EL (cell line): ENCODE measurements at regions not wholly inside any gene's neighbourhood (a gene's known extent, or its start where the extent isn't known, plus 50 kb on each side); places are given as distances from the start of the nearest gene placed in this dataset.
"Not testable (repeated sequence)": the region's sequence is repeated elsewhere in the genome, so short reads cannot be mapped to it uniquely, and the experiment has no call there.

ENCODE experiments used
- DNase-seq: peaks from one replicate; pipeline ENCODE4 v3.0.0-alpha.2; 2016

DNA sequence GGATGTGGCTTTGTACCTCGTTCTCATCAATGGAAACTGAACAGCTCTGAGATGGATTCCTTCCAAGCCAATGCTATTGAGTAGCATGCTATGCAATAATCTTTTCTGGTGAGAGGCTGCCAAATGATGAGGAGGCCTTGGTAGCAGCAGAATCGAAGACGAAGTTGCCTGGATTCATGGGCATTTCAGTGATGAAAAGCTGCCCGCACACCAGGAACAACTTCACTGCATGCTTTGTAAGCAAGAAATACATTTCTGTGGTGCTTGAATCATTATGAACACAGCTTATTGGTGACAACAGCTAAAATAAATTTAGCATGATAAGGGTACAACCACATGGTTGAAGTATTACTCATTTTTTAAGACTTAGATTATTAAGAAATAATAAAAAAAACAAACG is 246.8 kb upstream of the ROBO1 start:
- no peak for DNase-seq

GRCh38 chr3:80010021-80010571 is 242.3 kb upstream of the ROBO1 start:
- no peak for DNase-seq

DNA sequence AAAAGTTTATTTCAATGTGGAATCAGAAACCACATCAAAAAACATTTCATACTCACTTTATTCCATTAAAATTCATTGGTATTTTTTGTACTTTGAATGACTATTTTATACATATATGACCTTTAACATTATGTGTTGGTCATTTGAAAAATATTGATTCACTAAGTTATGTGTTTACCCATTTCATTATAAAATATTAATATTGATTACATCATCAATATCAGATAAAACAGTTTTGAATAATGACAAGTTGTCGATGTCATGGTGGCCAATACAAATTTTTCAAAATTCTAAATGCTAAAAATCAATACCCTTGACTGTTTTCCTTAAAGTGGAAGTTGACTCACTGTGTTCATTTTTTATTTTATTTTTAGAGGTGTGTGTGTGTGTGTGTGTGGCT is 239.7 kb upstream of the ROBO1 start:
- no peak for DNase-seq

DNA sequence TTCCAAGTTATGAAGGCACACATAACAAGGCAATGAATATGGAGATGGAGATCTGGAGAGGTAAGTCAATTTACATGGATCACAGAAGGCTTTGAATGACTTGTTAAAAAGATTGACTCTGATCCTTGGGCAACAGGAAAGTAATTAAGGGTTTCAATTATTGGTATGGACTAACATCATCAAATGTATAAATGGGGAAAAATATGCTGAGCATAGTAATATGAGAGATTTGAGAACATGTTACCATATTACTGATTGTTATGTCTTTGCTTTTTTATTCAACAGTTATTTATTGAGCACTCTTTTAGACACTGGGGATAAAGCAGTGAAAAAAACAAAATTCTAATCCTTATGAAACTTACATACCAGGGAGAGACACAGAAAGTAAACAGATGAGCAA is 238.5 kb upstream of the ROBO1 start:
- no peak for DNase-seq

DNA sequence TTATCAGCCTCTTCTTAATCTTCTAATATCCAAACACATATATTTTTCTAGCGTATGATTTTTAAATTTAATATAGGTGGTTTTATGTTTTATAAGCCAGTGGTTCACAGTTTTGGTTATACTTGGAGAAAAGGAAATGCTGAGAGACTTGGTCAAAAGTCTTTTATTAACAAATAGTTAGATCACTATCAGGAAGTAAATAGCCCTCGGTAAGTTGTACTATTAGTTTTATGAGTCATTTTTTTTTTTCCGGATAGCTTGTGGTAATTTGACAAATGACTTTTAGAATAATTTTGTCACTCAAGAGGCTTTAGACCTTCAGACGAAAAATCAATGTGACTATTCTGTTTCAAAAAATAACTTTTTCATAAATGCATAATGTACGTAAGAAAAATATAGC is 232.2 kb upstream of the ROBO1 start:
- DNase-seq: no peak

GRCh38 chr3:79994397-79994796 is 226.6 kb upstream of the ROBO1 start:
- DNase-seq: no peak

DNA sequence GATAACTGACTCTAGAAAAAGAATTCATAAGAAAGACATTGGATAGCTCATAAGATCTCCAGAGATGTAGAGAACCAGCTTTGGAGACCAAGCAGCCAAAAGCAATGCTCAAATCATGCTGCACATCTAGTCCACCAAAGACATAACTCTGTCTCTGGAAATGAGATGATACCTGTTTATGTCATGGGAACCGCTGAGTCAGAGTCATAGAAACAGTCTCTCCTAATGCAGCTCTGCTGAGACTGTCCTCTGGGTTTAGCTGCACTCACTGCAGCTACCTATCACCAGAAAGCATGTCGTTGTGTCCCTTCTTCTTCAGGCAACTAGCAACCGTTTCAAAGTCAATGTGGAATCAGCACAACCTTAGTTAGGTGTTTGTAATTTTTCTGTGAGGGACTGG is 218.5 kb upstream of the ROBO1 start:
- DNase-seq: no peak

DNA sequence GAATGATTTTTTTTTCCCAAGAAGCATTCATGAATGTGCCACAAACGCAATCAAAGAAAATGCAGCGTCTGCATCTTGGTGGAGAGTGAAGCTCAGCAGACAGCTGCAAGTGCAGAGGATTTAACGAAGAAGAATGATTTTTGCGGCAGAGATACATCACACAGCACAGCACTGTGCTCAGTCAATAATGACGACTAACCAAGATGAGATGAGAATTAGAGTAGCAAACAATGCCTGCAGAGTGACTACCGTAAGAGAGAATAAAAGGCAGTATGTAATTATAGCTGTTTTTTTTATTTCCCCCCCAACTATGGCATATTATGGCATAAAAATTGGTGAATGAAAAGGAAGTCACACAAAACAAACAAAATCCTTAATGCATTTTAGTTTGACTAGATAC is 218.0 kb upstream of the ROBO1 start:
- no peak for DNase-seq

GRCh38 chr3:79983118-79983517 is 215.3 kb upstream of the ROBO1 start:
- no peak for DNase-seq

- no peak for DNase-seq
These were observed 212.2 kb upstream of the ROBO1 start for GRCh38 chr3:79979990-79980389.

- DNase-seq: no peak
These were observed 208.7 kb upstream of the ROBO1 start for GRCh38 chr3:79976466-79976865.

DNA sequence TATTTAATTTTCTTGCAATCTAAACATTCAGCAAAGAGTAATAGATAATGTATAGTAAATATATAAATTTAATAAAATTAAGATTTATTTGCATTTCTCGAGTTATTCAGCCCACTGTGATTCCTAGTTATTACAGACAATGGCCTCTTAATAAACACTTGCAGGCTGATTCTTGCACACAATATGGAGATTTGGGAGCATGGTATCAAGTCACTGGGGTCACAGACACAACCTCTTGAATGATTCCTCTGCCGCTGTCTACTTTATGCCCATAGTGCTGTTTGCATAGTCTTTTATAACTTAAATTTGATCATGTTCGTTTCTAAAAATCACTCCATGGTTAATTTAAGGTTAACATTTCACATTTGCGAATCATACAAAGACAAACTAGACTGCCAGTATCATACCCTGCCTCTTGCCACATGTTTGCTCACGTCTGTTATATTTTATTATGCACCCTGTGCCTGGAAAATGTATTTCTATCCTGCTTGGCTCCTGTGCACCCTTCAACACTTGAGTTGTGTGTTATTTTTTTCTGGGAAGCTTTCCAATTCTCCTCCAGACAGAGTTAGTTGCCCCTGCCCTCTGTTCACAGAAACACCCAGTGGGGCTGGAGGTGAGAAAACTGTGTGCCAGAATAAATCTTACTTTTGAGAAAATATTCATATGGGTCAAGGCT is 206.3 kb upstream of the ROBO1 start:
- DNase-seq: no peak

DNA sequence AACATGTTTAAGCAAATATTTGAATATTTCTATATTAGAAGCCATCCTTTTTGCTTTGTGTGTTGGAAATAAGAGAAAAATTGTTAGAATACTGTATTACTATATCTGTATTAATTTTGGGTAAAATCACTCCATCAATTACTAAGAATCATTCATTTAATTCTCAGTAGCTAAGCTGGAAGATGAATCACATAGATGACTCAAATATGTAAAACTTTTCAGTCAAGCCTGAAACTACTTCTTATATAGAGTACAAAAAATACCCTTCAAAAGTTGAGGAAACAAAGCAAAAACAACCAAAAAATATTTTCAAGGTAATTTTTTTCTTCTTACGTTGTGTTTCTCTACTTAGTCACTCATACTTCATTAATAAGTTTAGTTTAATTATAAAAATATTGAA is 205.7 kb upstream of the ROBO1 start:
- DNase-seq: no peak

DNA sequence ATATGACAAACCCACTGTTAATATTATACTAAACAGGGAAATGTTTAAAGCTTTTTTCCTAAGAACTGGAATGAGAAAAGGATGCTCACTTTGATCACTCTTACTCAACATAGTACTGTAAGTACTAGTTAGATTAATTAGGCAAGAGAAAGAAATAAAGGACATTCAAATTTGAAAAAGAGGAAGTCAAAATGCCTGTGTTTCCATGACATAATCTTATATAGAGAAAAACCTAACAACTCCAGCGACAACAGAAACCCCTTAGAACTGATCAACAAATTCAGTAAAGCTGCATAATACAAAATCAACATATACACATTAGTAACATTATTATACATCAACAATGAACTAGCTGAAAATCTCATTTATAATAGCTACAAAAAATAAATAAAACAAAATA is 200.6 kb upstream of the ROBO1 start:
- no peak for DNase-seq

DNA sequence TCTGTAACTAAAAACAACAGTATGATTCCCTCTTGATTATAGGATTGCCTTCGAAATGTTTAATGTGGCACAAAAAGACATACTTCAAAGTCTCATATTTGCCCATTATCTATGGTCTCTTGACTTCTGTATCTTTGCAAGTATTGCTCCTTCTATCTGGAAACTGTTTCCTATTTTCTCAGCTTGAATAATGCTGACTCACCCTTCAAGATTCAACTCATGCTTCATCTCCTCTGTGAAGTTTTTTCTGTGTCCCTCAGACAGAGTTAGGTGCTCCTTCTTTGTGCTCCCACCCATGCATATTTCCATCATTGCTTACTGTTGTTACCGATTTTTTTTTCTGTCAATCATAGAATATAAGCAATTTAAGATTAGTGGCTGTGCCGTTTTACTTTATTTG is 192.8 kb upstream of the ROBO1 start:
- DNase-seq: no peak

GRCh38 chr3:79957066-79957465 is 189.3 kb upstream of the ROBO1 start:
- no peak for DNase-seq

DNA sequence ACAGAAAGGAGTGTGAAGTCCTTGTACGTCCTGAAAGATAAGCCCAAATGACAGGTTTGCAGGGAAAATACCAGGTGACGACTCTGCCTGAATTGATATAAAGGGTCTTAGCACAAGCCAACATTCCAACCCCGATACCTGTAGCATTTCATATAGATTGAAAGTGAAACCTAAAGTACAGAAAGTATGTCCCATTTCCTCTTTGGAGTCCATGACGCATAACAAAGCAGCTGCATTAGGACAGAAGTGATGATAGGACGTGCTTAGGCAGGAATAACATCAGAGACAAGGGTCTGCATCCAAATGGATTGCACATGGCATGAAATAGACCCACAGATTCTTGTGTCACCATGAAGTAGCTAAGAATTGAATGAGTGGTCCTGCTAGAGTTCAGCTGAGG is 187.0 kb upstream of the ROBO1 start:
- no peak for DNase-seq

DNA sequence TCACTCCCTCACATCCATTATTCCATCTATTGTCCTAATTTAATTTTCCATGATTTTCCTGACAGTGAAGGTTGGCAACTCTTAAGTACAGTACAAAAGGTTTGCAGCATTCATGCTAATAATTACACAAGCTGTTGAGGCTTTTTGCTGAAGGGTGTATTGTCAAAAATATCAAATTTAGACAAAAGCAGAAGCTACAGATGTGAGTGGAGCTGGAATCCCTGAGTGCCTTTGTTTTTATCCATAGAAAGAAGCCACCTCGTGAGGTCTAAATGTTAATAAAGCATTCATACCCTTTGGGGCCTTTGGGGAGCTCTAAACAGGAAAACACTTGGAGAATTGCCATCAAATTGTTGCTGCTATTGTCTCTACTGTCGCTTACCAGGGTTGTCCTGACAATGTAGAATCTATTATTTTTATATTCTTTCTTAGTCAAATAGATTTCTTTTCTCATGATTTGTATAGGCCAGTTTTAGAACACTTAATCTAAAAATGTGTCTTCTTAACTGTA is 185.8 kb upstream of the ROBO1 start:
- DNase-seq: no peak

DNA sequence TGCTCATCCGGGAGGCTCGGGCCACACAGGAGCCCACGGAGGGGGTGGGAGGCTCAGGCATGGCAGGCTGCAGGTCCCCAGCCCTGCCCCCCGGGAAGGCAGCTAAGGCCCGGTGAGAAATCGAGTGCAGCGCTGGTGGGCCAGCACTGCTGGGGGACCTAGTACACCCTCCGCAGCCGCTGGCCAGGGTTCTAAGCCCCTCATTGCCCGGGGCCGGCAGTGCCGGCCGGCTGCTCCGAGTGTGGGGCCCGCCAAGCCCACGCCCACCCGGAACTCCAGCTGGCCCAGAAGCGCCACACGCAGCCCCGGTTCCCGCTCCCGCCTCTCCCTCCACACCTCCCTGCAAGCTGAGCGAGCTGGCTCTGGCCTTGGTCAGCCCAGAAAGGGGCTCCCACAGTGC is 183.6 kb upstream of the ROBO1 start:
- not testable (repeated sequence) for DNase-seq

- no peak for DNase-seq
These were observed 180.2 kb upstream of the ROBO1 start for GRCh38 chr3:79947957-79948356.

DNA sequence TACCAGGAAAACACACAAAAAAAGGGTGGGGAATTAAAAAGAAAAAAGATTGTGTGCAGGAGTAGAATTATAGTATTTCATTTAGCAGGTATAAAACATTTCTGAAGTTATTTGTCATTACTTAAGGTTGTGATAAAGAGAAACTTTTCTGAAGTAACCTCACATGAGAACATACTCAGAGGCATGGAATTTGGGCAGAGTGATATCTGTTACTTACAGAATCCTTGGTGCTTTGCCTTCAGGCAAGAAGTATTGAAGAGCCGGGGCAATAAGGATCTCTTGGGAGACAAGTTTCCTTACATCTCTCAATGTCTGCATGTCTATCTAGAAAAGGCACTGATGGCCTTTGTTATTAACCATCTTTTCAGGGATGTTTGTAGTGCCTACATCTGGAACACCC is 179.7 kb upstream of the ROBO1 start:
- no peak for DNase-seq

- DNase-seq: no peak
These were observed 169.8 kb upstream of the ROBO1 start for GRCh38 chr3:79937567-79937966.

DNA sequence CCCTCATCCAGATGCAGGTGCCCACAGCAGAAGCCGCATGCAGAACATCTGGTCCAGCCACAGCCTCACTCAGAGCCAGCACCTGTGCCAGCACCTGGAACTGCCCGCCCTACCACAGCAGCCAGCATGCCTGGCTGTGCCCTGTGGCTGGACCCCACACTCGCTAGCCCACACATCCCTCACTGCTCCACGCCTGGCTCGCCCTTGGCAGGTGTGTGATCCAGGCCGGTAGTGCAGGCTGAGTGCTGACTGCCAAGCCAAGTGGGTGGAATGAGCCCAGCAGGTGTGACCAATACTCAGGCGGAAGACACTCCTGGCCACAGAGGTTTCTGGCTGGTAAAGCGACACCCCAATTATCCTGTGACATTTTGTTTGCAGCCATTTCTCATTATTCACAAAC is 162.4 kb upstream of the ROBO1 start:
- DNase-seq: no peak

- DNase-seq: no peak
These were observed 161.1 kb upstream of the ROBO1 start for GRCh38 chr3:79928687-79929408.
